Neural progenitor cell (in vitro differentiated cells): ENCODE measurements at regions not wholly inside any gene's neighbourhood (a gene's known extent, or its start where the extent isn't known, plus 50 kb on each side); places are given as distances from the start of the nearest gene placed in this dataset.

ENCODE experiments used
- CTCF ChIP-seq: fragments of 200-600 bp; sonication (generic); IDR thresholded peaks from 2 replicates; pipeline ENCODE4 v1.5.1; 2017; ENCODE audit warnings: antibody characterized with exemption, mild to moderate bottlenecking
- EZH2 ChIP-seq: fragments of 200-600 bp; sonication (generic); IDR thresholded peaks from 2 replicates; pipeline ENCODE4 v1.6.1; 2017; ENCODE audit warnings: antibody characterized with exemption, mild to moderate bottlenecking, moderate library complexity
- EZH2phosphoT487 ChIP-seq: fragments of 200-600 bp; sonication (generic); IDR thresholded peaks from 2 replicates; pipeline ENCODE4 v1.6.1; 2017; ENCODE audit warnings: antibody characterized with exemption

GRCh38 chr11:127252321-127252720 is 251.8 kb upstream of the KIRREL3 start:
- TF ChIP-seq CTCF (no peak), EZH2 (no peak), EZH2phosphoT487 (no peak)
